ENCODE measurements at regions not wholly inside any gene's neighbourhood (a gene's known extent, or its start where the extent isn't known, plus 50 kb on each side); places are given as distances from the start of the nearest gene placed in this dataset.

GRCh38 chr1:73813716-73814115, 384.3 kb downstream of the LRRIQ3 start:
- no peak for DNase-seq
- Histone ChIP-seq H3K27ac (no peak overlapping the region), H3K4me3 (no peak overlapping the region), H3K9me3 (no peaks in the 10 kb centered on the region), H3K36me3 (no peaks in the 10 kb centered on the region), H3K4me1 (no peaks in the 10 kb centered on the region), H3K27me3 (no peaks in the 10 kb centered on the region)
- intact Hi-C loops (cut with DNase I; ENCODE audit: low total_unique reads): no loop called here
- TF ChIP-seq CTCF (IDR thresholded peaks at IDR 0.05) (no peak), POLR2A (IDR thresholded peaks at IDR 0.05) (no peak)

GRCh38 chr1:73813236-73813635, 384.7 kb downstream of the LRRIQ3 start:
- no peaks in the 10 kb centered on the region for H3K36me3 ChIP-seq
- no peak overlapping the region for H3K4me3 ChIP-seq
- no peak for DNase-seq
- H3K27me3 ChIP-seq: no peaks in the 10 kb centered on the region
- H3K4me1 ChIP-seq: no peaks in the 10 kb centered on the region
- H3K27ac ChIP-seq: no peak overlapping the region
- H3K9me3 ChIP-seq: no peaks in the 10 kb centered on the region
- TF ChIP-seq POLR2A (IDR thresholded peaks at IDR 0.05): no peak
- no peak for TF ChIP-seq CTCF (IDR thresholded peaks at IDR 0.05)
- intact Hi-C loops (cut with DNase I; ENCODE audit: low total_unique reads): no loop called here

GRCh38 chr1:73811798-73812197, 386.2 kb downstream of the LRRIQ3 start:
- Histone ChIP-seq H3K9me3 (no peaks in the 10 kb centered on the region), H3K4me3 (no peak overlapping the region), H3K27me3 (no peaks in the 10 kb centered on the region), H3K27ac (no peak overlapping the region), H3K36me3 (no peaks in the 10 kb centered on the region), H3K4me1 (no peaks in the 10 kb centered on the region)
- no peak for TF ChIP-seq CTCF (IDR thresholded peaks at IDR 0.05)
- TF ChIP-seq POLR2A (IDR thresholded peaks at IDR 0.05): no peak
- DNase-seq: no peak
- intact Hi-C loops (cut with DNase I; ENCODE audit: low total_unique reads): no loop called here

- no peak for TF ChIP-seq POLR2A (IDR thresholded peaks at IDR 0.05)
- TF ChIP-seq CTCF (IDR thresholded peaks at IDR 0.05): no peak
- Histone ChIP-seq H3K36me3 (no peaks in the 10 kb centered on the region), H3K4me3 (no peak overlapping the region), H3K27ac (no peak overlapping the region), H3K4me1 (no peaks in the 10 kb centered on the region), H3K9me3 (no peaks in the 10 kb centered on the region), H3K27me3 (no peaks in the 10 kb centered on the region)
- DNase-seq: no peak
- intact Hi-C loops (cut with DNase I; ENCODE audit: low total_unique reads): no loop called here
Observed at GRCh38 chr1:73804935-73805334, 393.0 kb downstream of the LRRIQ3 start.

GRCh38 chr1:73803380-73803779, 394.6 kb downstream of the LRRIQ3 start:
- no peaks in the 10 kb centered on the region for H3K9me3 ChIP-seq
- no peaks in the 10 kb centered on the region for H3K36me3 ChIP-seq
- TF ChIP-seq CTCF (IDR thresholded peaks at IDR 0.05) (no peak), POLR2A (IDR thresholded peaks at IDR 0.05) (no peak)
- H3K27me3 ChIP-seq: no peaks in the 10 kb centered on the region
- DNase-seq: no peak
- no peak overlapping the region for H3K4me3 ChIP-seq
- H3K4me1 ChIP-seq: no peaks in the 10 kb centered on the region
- intact Hi-C loops (cut with DNase I; ENCODE audit: low total_unique reads): no loop called here
- no peak overlapping the region for H3K27ac ChIP-seq

Data from uterus (tissue), 3 donors.